PC-9 (cell line): ENCODE measurements at regions not wholly inside any gene's neighbourhood (a gene's known extent, or its start where the extent isn't known, plus 50 kb on each side); places are given as distances from the start of the nearest gene placed in this dataset.

Source experiments
- BruUV-seq: library from RNA; stranded (reverse); fragments of 400-500 nt; replicated peaks from 2 replicates; lab custom pipeline; 2021; lab: Mats Ljungman, UMichigan
- CTCF ChIA-PET: fragments of 300-600 bp; sonication (Branson Sonifier 250); formaldehyde crosslinking; loops from one replicate; lab custom pipeline; 2022; ENCODE audit warnings: antibody characterized with exemption; lab: Charles Lee
- POLR2A ChIA-PET: fragments of 300-600 bp; sonication (Branson Sonifier 250); formaldehyde crosslinking; loops from one replicate; lab custom pipeline; 2022; ENCODE audit warnings: antibody characterized with exemption; ENCODE audit not compliant: unreplicated experiment; lab: Charles Lee
- DNase-seq, 2 experiments: peaks; one replicate each; pipeline versions ENCODE4 v3.0.0 to v3.0.0-alpha.2; 2015 to 2022; ENCODE audit warnings: mixed read lengths in 1 of 2
- H2AFZ ChIP-seq: fragments of 200-600 bp; sonication (generic); 2 replicates; pipeline ENCODE4 v1.8.1; 2017; ENCODE audit warnings: antibody characterized with exemption
- H3F3A ChIP-seq: fragments of 200-600 bp; sonication (generic); 2 replicates; pipeline ENCODE4 v1.8.1; 2017; ENCODE audit warnings: antibody characterized with exemption, mild to moderate bottlenecking, low read depth; ENCODE audit not compliant: insufficient read depth
- H3K27ac ChIP-seq: fragments of 200-600 bp; sonication (generic); 2 replicates; pipeline ENCODE4 v1.6.1; 2016; ENCODE audit warnings: mixed run types
- H3K27me3 ChIP-seq: fragments of 200-600 bp; sonication (generic); 2 replicates; pipeline ENCODE4 v1.6.1; 2016; ENCODE audit warnings: low read depth, mixed run types; ENCODE audit not compliant: insufficient read depth
- H3K36me3 ChIP-seq: fragments of 200-600 bp; sonication (generic); 2 replicates; pipeline ENCODE4 v1.6.1; 2016; ENCODE audit warnings: low read depth, mixed run types
- H3K4me1 ChIP-seq: fragments of 200-600 bp; sonication (generic); replicated peaks from 2 replicates; pipeline ENCODE4 v1.6.1; 2016; ENCODE audit warnings: mixed run types; ENCODE audit not compliant: insufficient read depth
- H3K4me2 ChIP-seq: fragments of 200-600 bp; sonication (generic); 2 replicates; pipeline ENCODE4 v1.6.1; 2017; ENCODE audit warnings: mixed run types
- H3K4me3 ChIP-seq: fragments of 200-600 bp; sonication (generic); 2 replicates; pipeline ENCODE4 v1.6.1; 2016; ENCODE audit warnings: mixed run types
- H3K79me2 ChIP-seq: fragments of 200-600 bp; sonication (generic); 2 replicates; pipeline ENCODE4 v1.6.1; 2017; ENCODE audit warnings: low read depth, mixed run types
- H3K9me2 ChIP-seq: fragments of 200-600 bp; sonication (generic); 2 replicates; pipeline ENCODE4 v1.8.1; 2017; ENCODE audit warnings: mild to moderate bottlenecking; ENCODE audit not compliant: insufficient read depth
- H3K9me3 ChIP-seq: fragments of 200-600 bp; sonication (generic); 2 replicates; pipeline ENCODE4 v1.8.1; 2016; ENCODE audit warnings: low read depth; ENCODE audit not compliant: insufficient read depth
- H4K20me1 ChIP-seq: fragments of 200-600 bp; sonication (generic); 2 replicates; pipeline ENCODE4 v1.8.1; 2017; ENCODE audit not compliant: insufficient read depth
- EZH2 ChIP-seq: fragments of 200-600 bp; sonication (generic); IDR thresholded peaks from 2 replicates; pipeline ENCODE4 v1.8.0; 2017; ENCODE audit warnings: antibody characterized with exemption, low read depth
- intact Hi-C: fragments of 100-400 bp; cut with micrococcal nuclease; formaldehyde crosslinking; loops from one replicate; pipeline ENCODE4 v1.10.0; 2022; ENCODE audit not compliant: unreplicated experiment
- TF ChIP-seq, protein P1 (sequence below): fragments of 200-600 bp; sonication (generic); conservative IDR thresholded peaks from 2 replicates; pipeline ENCODE4 v1.6.1; 2017; ENCODE audit warnings: mixed run types, antibody characterized with exemption, mild to moderate bottlenecking, moderate library complexity

DNA sequence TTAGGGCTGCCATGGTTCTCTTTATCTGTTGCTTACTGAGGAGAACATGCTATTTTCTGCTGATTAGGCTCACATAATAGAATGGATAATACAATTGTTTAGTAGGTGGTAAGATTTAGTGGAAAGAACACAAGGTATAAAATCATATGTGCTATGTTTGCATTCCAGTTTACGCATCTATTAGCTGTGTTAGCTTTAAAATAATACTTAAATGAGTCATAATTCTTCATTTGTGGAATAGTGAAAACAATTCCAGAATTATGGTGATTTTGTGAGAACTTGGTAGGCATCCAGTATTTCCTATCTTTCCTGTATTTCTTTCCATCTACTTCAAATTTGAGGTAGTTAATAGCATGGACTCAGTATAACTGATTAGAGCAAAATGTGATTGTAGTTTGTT, 1585.5 kb upstream of the LRRTM3 start:
- Histone ChIP-seq H3F3A (no peaks in the 10 kb centered on the region; the same call in 1 of the 2 replicates), H3K9me3 (no peaks in the 10 kb centered on the region), H3K4me3 (no peak overlapping the region), H4K20me1 (no peaks in the 10 kb centered on the region), H3K4me1 (peaks cover 7% of the 10 kb centered on the region; the same call in 1 of the 2 replicates), H3K4me2 (no peak overlapping the region; the same call in 1 of the 2 replicates), H3K79me2 (no peaks in the 10 kb centered on the region), H3K9me2 (no peaks in the 10 kb centered on the region), H3K27ac (no peak overlapping the region), H2AFZ (no peak overlapping the region), H3K36me3 (no peaks in the 10 kb centered on the region), H3K27me3 (no peaks in the 10 kb centered on the region)
- TF ChIP-seq, protein P1, sequence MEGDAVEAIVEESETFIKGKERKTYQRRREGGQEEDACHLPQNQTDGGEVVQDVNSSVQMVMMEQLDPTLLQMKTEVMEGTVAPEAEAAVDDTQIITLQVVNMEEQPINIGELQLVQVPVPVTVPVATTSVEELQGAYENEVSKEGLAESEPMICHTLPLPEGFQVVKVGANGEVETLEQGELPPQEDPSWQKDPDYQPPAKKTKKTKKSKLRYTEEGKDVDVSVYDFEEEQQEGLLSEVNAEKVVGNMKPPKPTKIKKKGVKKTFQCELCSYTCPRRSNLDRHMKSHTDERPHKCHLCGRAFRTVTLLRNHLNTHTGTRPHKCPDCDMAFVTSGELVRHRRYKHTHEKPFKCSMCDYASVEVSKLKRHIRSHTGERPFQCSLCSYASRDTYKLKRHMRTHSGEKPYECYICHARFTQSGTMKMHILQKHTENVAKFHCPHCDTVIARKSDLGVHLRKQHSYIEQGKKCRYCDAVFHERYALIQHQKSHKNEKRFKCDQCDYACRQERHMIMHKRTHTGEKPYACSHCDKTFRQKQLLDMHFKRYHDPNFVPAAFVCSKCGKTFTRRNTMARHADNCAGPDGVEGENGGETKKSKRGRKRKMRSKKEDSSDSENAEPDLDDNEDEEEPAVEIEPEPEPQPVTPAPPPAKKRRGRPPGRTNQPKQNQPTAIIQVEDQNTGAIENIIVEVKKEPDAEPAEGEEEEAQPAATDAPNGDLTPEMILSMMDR = no peak
- TF ChIP-seq EZH2 = no peak
- no TSS peak for BruUV-seq
- intact Hi-C loops = no loop called here
- ChIA-PET POLR2A (no interaction called here), CTCF (no interaction called here)
- no peak for DNase-seq

DNA sequence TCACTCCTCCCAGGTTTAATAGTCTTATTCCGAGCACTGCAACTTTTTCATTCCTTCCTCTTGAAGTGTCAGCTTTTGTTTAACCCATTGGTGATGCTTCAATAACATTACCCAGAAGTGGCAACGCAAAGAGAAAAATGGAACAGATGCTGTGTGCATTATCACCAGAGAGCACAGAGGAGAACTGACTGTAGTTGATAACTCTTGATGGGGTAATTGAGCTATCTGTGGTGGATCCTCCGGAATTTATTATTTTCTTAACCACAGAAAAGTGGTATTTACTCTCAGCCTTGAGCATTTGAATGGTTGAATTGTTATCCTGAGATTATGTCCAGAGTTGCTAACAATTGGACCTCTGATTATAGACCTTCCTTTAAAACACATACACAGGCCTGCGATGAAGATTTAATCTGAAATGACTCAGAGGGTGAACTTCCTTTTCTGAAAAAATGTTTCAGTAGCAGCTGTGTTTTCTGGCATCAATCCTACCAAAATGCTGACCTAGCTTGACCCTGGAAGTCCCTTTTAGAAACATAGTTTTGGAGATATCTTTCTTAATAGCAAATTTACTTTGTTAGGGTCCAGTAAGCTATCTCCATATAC, 1584.4 kb upstream of the LRRTM3 start:
- H4K20me1 ChIP-seq = no peaks in the 10 kb centered on the region
- ChIA-PET CTCF (no interaction called here), POLR2A (no interaction called here)
- DNase-seq = peak; percentile 5 to 37
- H3K4me1 ChIP-seq = peaks cover 7% of the 10 kb centered on the region; the same call in 1 of the 2 replicates
- intact Hi-C loops = no loop called here
- H3F3A ChIP-seq = no peaks in the 10 kb centered on the region
- no peaks in the 10 kb centered on the region for H3K9me3 ChIP-seq
- H3K36me3 ChIP-seq = no peaks in the 10 kb centered on the region
- no peak overlapping the region for H3K27ac ChIP-seq
- no TSS peak for BruUV-seq
- H3K79me2 ChIP-seq = no peaks in the 10 kb centered on the region
- no peak for TF ChIP-seq EZH2
- TF ChIP-seq, protein P1 = no peak
- H3K4me2 ChIP-seq = 0 out of 2 replicates have a peak overlapping the region, but pooled peaks have one; percentile 13
- H3K27me3 ChIP-seq = no peaks in the 10 kb centered on the region
- no peak overlapping the region for H2AFZ ChIP-seq
- H3K9me2 ChIP-seq = no peaks in the 10 kb centered on the region
- no peak overlapping the region for H3K4me3 ChIP-seq

DNA sequence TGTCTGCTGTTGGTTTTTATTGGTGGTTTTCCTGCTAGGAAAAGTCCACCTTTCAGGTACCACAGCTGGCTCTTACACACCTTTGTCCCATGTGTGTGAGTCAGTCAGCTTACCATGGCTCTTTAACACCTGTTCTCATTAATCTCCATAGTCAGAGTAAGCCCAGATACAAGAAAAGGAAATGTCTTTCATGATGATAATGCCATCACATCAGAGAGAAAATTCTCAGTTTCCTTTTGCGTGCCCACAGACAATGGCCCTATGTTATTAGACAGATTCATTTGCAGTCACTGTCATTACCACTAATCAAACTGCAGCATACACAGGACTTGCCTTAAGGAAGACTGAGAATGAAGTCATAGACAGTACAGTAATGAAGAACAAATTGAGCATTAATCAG, 1583.6 kb upstream of the LRRTM3 start:
- ChIA-PET CTCF (no interaction called here), POLR2A (no interaction called here)
- intact Hi-C loops = no loop called here
- Histone ChIP-seq H2AFZ (no peak overlapping the region), H3F3A (no peaks in the 10 kb centered on the region), H3K4me2 (no peak overlapping the region), H3K27me3 (no peaks in the 10 kb centered on the region), H4K20me1 (no peaks in the 10 kb centered on the region), H3K79me2 (no peaks in the 10 kb centered on the region), H3K4me3 (no peak overlapping the region), H3K4me1 (peaks cover 7% of the 10 kb centered on the region; the same call in 1 of the 2 replicates), H3K36me3 (no peaks in the 10 kb centered on the region), H3K9me2 (no peaks in the 10 kb centered on the region; the same call in 1 of the 2 replicates), H3K9me3 (no peaks in the 10 kb centered on the region), H3K27ac (no peak overlapping the region)
- no peak for DNase-seq
- no peak for TF ChIP-seq EZH2
- TF ChIP-seq, protein P1 = no peak
- BruUV-seq = no TSS peak
